ENCODE measurements at regions not wholly inside any gene's neighbourhood (a gene's known extent, or its start where the extent isn't known, plus 50 kb on each side); places are given as distances from the start of the nearest gene placed in this dataset.
A peak's percentile ranks its signal among the peaks of the same experiment; 100 is the strongest.
"Not testable (repeated sequence)": the region's sequence is repeated elsewhere in the genome, so short reads cannot be mapped to it uniquely, and the experiment has no call there.

DNA sequence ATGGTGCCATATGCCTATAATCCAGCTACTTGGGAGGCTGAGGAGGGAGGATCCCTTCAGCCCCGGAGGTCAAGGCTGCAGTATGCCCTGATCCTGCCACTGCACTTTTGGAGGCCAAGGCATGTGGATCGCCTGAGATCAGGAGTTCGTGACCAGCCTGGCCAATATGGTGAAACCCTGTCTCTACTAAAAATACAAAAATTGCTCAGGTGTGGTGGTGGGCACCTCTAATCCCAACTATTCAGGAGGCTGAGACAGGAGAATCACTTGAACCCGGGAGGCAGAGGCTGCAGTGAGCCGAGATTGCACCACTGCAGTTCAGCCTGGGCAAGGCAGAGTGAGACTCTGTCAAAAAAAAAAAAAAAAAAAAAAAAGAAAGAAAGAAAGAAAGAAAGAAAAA lies 390.5 kb downstream of the CNTNAP3B start:
- not testable (repeated sequence) for H3K36me3 Mint-ChIP-seq (ENCODE audit: insufficient read depth); DNase-seq (ENCODE audit: low spot score, unreplicated experiment); H3K9me3 Mint-ChIP-seq (ENCODE audit: low read depth); H3K4me3 Mint-ChIP-seq (ENCODE audit: low read depth); H3K27ac Mint-ChIP-seq; H3K4me1 Mint-ChIP-seq (ENCODE audit: low read depth); H3K27me3 Mint-ChIP-seq

DNA sequence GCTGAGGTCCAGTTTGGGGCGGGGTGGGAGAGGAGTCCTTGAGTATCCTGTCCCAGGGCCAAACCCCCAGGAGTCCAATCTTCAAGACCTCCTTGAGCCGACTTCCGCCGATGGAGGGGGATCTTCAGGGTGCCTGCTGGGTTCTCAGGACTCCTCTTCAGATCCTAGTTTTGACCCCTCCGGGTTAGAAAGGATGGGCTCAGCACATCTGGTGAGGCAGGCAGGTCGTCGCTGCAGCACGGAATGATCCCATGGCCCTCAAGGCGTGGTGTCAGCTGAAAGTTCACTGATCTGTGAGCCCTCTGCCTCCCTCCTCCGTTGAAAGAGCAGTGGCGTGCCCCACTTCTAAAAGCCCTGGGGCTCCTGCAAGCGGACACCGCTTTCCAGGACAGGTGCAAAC lies 430.0 kb downstream of the CNTNAP3B start:
- not testable (repeated sequence) for H3K27me3 Mint-ChIP-seq; H3K27ac Mint-ChIP-seq; H3K4me3 Mint-ChIP-seq (ENCODE audit: low read depth); DNase-seq (ENCODE audit: low spot score, unreplicated experiment); H3K4me1 Mint-ChIP-seq (ENCODE audit: low read depth); H3K36me3 Mint-ChIP-seq (ENCODE audit: insufficient read depth); H3K9me3 Mint-ChIP-seq (ENCODE audit: low read depth)

DNA sequence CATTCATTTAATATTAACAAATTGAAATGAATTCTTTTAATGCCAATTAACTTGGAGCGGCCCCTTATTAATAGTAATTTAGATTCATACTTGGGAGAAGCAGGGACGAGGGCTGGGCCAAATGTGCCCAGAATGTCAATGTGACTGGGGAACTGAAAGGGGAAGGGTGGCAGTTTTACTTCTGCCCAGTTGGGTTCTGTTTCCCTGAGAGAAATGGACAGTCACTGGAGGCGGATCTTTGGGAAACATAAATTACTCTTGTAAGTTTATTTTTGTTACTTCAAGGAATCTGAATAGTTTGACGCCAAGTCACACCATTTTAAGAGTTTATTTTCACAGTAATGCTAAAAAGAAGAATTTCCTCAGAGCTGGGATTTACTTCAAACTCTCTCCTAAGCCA lies 432.1 kb downstream of the CNTNAP3B start:
- DNase-seq (ENCODE audit: low spot score, unreplicated experiment); H3K36me3 Mint-ChIP-seq (ENCODE audit: insufficient read depth); H3K4me3 Mint-ChIP-seq (ENCODE audit: low read depth); H3K27me3 Mint-ChIP-seq; H3K9me3 Mint-ChIP-seq (ENCODE audit: low read depth); H3K27ac Mint-ChIP-seq; H3K4me1 Mint-ChIP-seq (ENCODE audit: low read depth): not testable (repeated sequence)

DNA sequence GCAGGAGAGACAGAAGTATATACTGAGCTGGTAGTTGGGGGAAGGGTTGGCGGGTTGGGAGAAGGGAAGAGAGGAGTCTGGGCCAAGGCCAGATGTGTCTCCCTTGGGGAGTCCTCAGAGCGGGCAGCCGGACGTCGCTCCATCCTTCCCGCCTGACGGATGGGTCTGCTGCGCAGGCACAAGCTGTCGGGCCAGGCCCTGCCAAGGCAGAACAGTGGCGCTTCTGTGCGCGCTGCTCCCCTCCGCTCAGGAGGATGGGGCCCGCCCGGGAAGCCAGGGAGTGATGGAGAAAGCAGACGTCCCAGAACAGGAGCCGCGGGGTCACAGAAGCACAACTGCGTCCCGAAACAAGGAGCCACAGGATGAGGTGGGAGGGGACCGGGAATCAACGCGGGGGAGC lies 449.9 kb downstream of the CNTNAP3B start:
- not testable (repeated sequence) for H3K4me3 Mint-ChIP-seq (ENCODE audit: low read depth); H3K36me3 Mint-ChIP-seq (ENCODE audit: insufficient read depth); H3K4me1 Mint-ChIP-seq (ENCODE audit: low read depth); DNase-seq (ENCODE audit: low spot score, unreplicated experiment); H3K9me3 Mint-ChIP-seq (ENCODE audit: low read depth); H3K27me3 Mint-ChIP-seq; H3K27ac Mint-ChIP-seq

DNA sequence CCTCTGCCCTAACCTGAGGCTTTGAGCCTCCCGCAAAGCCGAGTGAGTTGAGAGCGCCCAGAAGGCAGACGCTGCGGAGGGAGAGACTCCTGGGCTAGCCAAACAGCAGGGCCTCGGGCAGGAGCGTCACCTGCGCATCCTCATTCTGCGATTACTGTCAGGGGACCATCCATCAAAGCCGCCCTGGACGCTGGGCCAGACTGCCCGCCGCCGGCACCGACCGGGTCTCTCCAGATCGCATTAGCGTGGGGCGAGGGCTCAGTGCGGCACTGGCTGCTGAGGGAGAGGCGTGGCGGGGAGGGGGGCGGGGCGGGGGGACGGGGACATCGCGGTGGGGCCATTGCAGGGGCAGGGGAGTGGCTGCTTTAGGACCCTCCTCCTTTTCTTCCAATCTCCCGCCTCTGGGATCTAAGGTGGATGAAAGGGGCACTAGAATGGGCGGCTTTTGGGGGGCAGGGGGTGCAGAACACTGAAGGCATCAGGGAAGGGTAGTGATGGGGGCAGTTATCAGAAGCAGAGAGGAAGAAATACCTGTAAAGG lies 465.7 kb downstream of the CNTNAP3B start:
- not testable (repeated sequence) for H3K9me3 Mint-ChIP-seq (ENCODE audit: low read depth); H3K27me3 Mint-ChIP-seq; H3K4me3 Mint-ChIP-seq (ENCODE audit: low read depth); H3K36me3 Mint-ChIP-seq (ENCODE audit: insufficient read depth); DNase-seq (ENCODE audit: low spot score, unreplicated experiment); H3K4me1 Mint-ChIP-seq (ENCODE audit: low read depth); H3K27ac Mint-ChIP-seq

DNA sequence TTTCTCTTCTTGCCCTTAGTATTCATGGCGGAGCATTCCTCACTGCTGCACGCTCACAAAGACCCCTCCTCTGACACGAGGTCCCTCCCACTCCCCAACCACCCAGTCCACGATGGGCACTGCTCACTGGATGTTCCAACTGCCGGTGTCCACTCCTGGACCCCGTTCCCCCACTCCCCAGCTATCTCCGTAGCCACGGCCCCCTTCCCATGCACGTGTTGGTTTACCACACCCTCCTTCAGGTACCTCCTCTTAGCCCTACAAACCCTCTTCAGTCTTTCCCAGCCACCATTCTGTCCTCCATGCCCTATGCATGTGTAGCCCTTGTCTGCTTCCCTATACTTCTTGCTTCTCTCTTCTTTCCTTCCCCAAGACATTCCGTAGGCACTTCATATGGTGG lies 469.6 kb upstream of the ZNG1F start:
- not testable (repeated sequence) for DNase-seq (ENCODE audit: low spot score, unreplicated experiment); H3K27me3 Mint-ChIP-seq; H3K4me3 Mint-ChIP-seq (ENCODE audit: low read depth); H3K36me3 Mint-ChIP-seq (ENCODE audit: insufficient read depth); H3K9me3 Mint-ChIP-seq (ENCODE audit: low read depth)
- peak overlapping the region; percentile 37 for H3K27ac Mint-ChIP-seq
- peaks cover 25% of the 10 kb centered on the region for H3K4me1 Mint-ChIP-seq (ENCODE audit: low read depth)

DNA sequence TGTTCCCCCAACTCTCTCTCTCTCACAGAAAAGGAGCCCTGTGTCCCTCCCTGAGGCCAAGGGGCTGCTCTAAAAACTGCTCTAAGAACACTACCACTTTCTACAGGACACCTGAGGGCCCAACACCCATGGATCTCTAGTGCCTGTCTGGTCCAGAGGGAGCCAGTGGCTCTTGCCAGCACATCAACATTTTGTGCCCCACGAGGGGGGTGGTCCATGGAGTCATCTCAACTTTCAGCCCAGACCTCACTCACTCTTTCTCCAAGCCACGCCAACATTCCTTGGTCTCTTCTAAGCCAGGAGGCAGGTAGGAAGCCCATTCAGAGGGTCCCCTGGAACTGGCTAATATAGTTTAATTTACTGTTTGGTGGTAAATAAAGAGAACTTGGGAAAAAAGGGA lies 469.0 kb upstream of the ZNG1F start:
- not testable (repeated sequence) for H3K4me3 Mint-ChIP-seq (ENCODE audit: low read depth); H3K27ac Mint-ChIP-seq; DNase-seq (ENCODE audit: low spot score, unreplicated experiment); H3K9me3 Mint-ChIP-seq (ENCODE audit: low read depth); H3K36me3 Mint-ChIP-seq (ENCODE audit: insufficient read depth); H3K27me3 Mint-ChIP-seq
- H3K4me1 Mint-ChIP-seq (ENCODE audit: low read depth) = peaks cover 29% of the 10 kb centered on the region

DNA sequence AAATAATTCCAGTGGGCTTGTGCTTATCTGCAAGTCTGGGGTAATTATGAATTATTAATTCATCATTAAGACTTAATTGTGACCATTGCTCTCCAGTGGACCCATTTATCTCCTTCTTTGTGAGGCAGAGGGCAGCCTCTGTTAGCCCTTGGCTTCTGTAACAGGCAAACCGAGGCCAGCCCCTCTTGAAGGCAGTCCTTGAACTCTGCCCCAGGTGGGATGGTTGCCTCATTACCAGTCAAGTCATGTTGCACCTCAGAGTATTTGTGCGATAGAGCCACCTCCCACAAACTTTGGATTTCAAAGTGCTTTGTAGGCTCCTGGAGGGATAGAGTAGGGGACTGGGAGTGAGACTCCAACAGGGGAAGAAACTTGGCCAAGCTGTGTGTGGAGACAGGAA lies 468.0 kb upstream of the ZNG1F start:
- not testable (repeated sequence) for H3K4me3 Mint-ChIP-seq (ENCODE audit: low read depth); DNase-seq (ENCODE audit: low spot score, unreplicated experiment); H3K27me3 Mint-ChIP-seq; H3K9me3 Mint-ChIP-seq (ENCODE audit: low read depth); H3K36me3 Mint-ChIP-seq (ENCODE audit: insufficient read depth)
- Mint-ChIP-seq H3K27ac (peak overlapping the region; percentile 56), H3K4me1 (ENCODE audit: low read depth) (peaks cover 29% of the 10 kb centered on the region)

DNA sequence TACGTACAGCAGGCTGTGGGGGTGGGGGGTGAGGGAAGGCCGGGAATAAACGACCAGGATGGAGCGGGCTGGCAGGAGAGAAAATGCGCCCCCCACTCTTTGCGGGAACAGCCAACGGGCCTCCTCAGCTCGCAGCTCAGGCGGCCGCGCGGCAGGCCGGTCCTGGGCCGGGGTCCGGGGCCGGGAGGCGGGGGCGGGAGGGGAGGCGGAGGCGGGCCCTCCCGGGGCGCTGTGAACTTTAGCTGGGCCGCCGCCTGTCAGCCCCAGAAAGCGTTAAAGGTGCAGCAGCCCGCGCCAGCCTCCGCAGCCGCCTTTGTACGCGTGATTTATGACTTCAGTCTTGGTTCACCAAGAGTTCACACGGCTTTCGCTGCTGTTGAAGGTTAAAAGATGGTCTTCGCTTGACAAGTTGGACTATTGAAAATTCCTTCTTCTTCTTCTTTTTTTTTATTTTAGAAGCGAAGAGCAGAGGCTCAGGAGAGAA lies 466.0 kb upstream of the ZNG1F start:
- peak overlapping the region; percentile 64 for H3K4me3 Mint-ChIP-seq (ENCODE audit: low read depth)
- H3K27ac Mint-ChIP-seq = peak overlapping the region; percentile 95
- H3K4me1 Mint-ChIP-seq (ENCODE audit: low read depth) = peaks cover 30% of the 10 kb centered on the region
- not testable (repeated sequence) for H3K27me3 Mint-ChIP-seq; H3K36me3 Mint-ChIP-seq (ENCODE audit: insufficient read depth); H3K9me3 Mint-ChIP-seq (ENCODE audit: low read depth)
- peak; percentile 60 for DNase-seq (ENCODE audit: low spot score, unreplicated experiment)

DNA sequence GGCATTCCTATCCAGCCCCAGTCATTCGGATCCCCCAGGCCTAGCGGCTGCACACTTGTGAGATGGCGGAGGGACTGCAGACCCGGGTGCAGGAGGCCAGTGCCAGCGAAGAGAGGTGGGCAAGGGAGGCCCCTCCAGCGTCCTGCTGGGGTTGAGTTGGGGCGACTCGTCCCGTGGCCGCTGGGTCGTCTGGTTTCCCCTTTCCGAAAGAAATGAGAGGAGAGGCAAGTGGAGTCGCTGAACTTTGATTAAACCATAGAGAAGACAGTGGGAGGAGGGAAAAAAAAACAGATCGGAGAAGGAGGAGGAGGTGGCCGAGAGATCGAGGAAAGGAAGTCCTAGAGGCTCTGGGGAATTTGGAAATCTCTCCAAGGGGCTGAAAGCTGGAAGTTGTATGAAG lies 465.2 kb upstream of the ZNG1F start:
- H3K27me3 Mint-ChIP-seq; H3K36me3 Mint-ChIP-seq (ENCODE audit: insufficient read depth); DNase-seq (ENCODE audit: low spot score, unreplicated experiment); H3K9me3 Mint-ChIP-seq (ENCODE audit: low read depth): not testable (repeated sequence)
- H3K27ac Mint-ChIP-seq = peak overlapping the region; percentile 94
- peak overlapping the region; percentile 30 for H3K4me3 Mint-ChIP-seq (ENCODE audit: low read depth)
- H3K4me1 Mint-ChIP-seq (ENCODE audit: low read depth) = peaks cover 30% of the 10 kb centered on the region

DNA sequence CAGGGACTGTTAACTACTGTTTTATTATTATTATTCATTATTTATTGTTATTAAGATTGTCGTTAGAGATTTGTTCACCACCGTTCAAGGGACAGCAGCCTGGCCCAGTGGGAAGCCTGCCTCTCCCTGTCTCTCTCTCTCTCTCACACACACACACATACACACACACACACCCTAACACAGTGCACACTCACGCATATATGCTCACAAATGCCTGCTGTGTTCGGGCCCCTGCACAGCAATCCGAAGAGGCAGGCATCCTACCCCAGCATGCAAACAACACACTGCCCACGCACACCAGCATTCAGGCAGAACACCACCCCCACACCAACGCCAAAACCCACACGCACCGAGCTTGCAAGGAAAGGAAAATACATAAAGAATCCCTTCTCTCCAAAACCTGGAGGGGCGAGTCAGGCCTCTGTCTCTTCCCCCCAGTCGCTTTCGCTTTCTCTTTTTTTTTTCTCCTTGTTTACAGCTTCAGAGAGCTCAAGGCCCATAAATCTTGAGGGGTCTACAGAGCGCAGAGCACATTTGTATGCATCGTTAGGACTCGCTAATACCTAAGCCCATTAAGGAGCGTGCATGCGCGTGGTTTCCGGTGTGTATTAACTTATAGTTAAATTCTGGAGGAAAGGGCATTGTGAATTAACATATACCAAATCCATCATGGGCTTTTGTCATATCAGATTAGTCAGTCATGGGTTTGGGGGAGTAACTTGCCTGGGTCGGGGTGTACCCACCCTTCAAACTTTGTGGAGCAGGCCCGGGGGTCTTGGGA lies 464.6 kb upstream of the ZNG1F start:
- peaks cover 25% of the 10 kb centered on the region for H3K4me1 Mint-ChIP-seq (ENCODE audit: low read depth)
- H3K27me3 Mint-ChIP-seq; H3K36me3 Mint-ChIP-seq (ENCODE audit: insufficient read depth); DNase-seq (ENCODE audit: low spot score, unreplicated experiment); H3K9me3 Mint-ChIP-seq (ENCODE audit: low read depth): not testable (repeated sequence)
- H3K27ac Mint-ChIP-seq = peak overlapping the region; percentile 94
- H3K4me3 Mint-ChIP-seq (ENCODE audit: low read depth) = peak overlapping the region; percentile 30

DNA sequence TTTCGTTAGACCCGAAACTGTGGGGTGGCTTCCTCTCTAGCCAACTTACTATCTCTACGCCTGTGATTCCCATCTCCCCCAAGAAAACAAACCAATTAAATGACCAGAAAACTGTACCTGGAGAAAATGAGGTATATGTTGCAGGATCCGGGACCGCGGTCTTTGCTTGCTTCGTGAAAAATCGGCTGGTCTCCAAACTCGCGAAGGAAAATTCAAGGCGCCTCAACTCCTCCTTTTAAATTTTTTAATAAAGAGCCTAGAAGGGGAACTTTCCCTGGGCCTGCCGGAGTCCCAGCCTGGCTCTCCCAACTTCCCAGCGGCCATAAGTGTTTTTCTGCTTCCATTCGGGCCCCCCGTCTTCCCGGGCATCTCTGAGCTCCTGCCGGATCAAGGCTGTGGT lies 463.7 kb upstream of the ZNG1F start:
- peaks cover 24% of the 10 kb centered on the region for H3K4me1 Mint-ChIP-seq (ENCODE audit: low read depth)

DNA sequence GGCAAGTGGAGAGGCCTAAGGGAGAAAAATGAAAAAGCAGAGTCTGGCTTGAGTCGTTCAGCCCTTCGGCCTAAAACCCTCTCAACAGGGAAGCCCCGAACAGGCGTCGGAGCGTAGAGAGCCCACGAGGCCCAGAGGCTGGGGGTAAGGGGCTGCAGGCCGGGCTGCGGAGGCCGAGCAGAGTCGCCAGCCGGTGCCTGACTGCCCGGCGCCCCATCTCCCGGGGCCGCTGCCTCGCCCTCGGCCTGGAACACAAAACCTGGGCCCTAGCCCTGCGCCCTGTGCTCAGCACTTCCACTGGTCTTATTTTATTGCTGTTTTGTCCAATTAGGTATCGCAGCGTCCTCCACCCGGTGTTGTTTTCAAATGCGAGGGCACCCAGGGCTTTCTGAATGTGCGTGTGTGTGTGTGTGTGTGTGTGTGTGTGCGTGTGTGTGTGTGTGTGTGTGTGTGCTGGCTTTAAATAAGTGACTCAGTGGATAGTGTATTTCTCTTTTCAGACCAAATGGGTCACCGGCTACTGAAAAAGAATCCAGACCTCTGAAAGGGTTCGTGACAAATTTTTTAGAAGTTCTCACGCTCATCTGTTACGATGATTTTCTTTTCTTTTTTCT lies 463.1 kb upstream of the ZNG1F start:
- not testable (repeated sequence) for H3K9me3 Mint-ChIP-seq (ENCODE audit: low read depth); H3K4me3 Mint-ChIP-seq (ENCODE audit: low read depth); H3K27me3 Mint-ChIP-seq; DNase-seq (ENCODE audit: low spot score, unreplicated experiment); H3K36me3 Mint-ChIP-seq (ENCODE audit: insufficient read depth); H3K27ac Mint-ChIP-seq
- H3K4me1 Mint-ChIP-seq (ENCODE audit: low read depth) = peaks cover 21% of the 10 kb centered on the region

More for the DNA sequence above, 463.7 kb upstream of the ZNG1F start:
- H3K4me3 Mint-ChIP-seq (ENCODE audit: low read depth); H3K36me3 Mint-ChIP-seq (ENCODE audit: insufficient read depth); H3K27ac Mint-ChIP-seq; DNase-seq (ENCODE audit: low spot score, unreplicated experiment); H3K27me3 Mint-ChIP-seq; H3K9me3 Mint-ChIP-seq (ENCODE audit: low read depth): not testable (repeated sequence)

Measured in progenitor cell of endocrine pancreas (in vitro differentiated cells).